SU-DHL-6 (cell line): ENCODE measurements at regions not wholly inside any gene's neighbourhood (a gene's known extent, or its start where the extent isn't known, plus 50 kb on each side); places are given as distances from the start of the nearest gene placed in this dataset.

Source experiments
- EZH2phosphoT487 ChIP-seq: fragments of 200-600 bp; sonication (generic), shearing (Covaris generic); conservative IDR thresholded peaks from 2 replicates; pipeline ENCODE4 v1.6.1; 2018; ENCODE audit warnings: mild to moderate bottlenecking, antibody characterized with exemption, low read length, moderate library complexity, mixed read lengths
- TF ChIP-seq, protein P1 (sequence below): fragments of 200-600 bp; sonication (generic); IDR thresholded peaks from one replicate; pipeline ENCODE4 v1.5.1; 2017; ENCODE audit warnings: antibody characterized with exemption, mild to moderate bottlenecking, low read length, moderate library complexity; ENCODE audit not compliant: insufficient read depth, poor library complexity, severe bottlenecking

DNA sequence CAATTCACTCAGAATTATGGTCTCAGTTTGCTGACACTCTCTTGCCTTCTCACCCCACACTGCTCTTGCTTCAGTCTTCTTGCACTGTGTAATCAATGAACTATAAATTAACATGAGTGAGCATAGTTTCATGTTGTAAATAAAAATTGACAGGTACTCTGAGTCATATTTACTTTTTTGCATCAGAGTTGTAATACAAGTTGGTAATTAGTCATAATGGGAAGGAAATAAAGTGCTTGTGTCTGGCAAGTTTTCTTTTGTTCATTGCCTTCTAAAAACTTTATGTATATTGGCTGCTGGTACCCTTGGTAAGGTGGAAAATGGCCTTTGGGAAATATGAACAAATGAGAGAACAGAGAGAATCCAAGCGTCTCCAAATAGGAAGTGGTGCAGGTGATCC lies 169.3 kb upstream of the MAGI2 start:
- TF ChIP-seq, protein P1, sequence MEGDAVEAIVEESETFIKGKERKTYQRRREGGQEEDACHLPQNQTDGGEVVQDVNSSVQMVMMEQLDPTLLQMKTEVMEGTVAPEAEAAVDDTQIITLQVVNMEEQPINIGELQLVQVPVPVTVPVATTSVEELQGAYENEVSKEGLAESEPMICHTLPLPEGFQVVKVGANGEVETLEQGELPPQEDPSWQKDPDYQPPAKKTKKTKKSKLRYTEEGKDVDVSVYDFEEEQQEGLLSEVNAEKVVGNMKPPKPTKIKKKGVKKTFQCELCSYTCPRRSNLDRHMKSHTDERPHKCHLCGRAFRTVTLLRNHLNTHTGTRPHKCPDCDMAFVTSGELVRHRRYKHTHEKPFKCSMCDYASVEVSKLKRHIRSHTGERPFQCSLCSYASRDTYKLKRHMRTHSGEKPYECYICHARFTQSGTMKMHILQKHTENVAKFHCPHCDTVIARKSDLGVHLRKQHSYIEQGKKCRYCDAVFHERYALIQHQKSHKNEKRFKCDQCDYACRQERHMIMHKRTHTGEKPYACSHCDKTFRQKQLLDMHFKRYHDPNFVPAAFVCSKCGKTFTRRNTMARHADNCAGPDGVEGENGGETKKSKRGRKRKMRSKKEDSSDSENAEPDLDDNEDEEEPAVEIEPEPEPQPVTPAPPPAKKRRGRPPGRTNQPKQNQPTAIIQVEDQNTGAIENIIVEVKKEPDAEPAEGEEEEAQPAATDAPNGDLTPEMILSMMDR: no peak
- TF ChIP-seq EZH2phosphoT487: no peak
